ENCODE measurements at regions not wholly inside any gene's neighbourhood (a gene's known extent, or its start where the extent isn't known, plus 50 kb on each side); places are given as distances from the start of the nearest gene placed in this dataset.
"Not testable (repeated sequence)": the region's sequence is repeated elsewhere in the genome, so short reads cannot be mapped to it uniquely, and the experiment has no call there.

DNA sequence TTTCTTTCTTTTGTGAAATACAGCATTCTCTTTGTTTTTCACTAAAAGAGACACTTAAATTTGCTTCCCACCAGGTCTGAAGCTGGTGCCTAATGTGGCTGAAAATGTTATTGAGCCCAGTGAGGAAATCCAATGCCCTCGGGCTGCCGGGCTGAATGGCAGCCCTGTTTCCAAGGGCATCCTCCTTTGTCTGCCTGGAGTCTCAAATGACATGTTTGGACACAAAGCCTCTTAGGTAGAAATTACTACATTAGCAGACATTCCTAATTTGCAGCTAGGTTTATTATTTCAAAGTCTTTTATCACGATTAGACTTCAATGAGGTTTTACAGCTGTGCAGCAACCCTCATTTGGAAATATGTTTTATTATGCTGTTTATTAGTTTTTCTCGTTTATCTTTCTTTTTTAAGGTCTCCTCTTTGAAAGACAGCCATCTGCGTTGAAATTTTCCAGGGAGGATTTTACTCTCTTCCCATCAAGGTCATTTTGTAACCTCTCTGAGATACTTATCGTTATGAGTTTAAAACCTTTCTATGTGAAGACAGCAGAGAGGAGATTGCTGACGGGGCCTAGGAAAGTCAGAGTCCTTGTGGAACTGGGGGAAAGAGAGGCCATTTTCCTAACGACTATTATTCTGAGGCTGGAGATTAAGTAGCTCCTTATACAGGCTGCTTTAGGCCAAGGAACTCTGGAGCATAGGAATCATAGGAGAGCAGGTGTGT lies 59.0 kb upstream of the ZNF532 start:
- DNase-seq: peak; percentile 63

DNA sequence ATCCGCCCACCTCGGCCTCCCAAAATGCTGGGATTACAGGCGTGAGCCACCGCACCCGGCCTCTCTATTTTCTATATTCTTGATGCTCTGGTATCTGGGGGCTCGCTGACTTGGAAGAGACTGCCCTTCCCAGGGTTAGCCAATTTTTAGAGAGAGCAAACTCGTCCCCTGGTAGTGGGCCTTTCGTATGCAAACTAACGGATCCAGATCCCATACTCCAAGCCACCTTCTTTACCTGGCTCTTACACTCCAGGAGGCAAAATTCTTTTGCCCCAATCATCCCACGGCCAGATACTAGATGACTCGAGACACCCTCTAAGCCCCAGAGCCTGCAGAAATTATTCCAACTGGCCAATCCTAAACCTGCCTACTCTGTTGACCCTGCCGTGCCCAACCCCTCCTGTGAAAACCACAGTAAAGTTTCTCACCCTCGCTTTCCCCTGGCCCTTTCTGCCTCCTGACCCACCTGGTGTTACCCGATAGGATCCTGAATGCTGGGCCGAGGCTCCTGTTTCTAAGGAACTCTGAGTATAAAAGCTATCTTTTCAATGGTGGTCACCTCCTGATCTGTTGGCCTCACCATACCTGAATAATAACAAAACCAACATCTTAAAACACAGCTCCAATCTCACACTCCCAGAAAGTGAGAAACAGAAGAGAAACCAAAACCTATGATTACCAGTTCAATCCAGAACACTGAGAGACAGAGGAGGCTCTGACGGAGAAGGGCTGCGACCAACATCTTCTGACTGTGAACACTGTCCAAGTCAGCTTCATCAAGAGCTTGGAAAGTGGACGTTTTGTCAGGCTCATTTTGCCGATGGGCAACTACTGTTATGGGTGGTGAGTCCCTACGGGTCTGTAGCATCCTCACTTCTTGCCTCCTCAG lies 57.6 kb upstream of the ZNF532 start:
- DNase-seq: no peak

DNA sequence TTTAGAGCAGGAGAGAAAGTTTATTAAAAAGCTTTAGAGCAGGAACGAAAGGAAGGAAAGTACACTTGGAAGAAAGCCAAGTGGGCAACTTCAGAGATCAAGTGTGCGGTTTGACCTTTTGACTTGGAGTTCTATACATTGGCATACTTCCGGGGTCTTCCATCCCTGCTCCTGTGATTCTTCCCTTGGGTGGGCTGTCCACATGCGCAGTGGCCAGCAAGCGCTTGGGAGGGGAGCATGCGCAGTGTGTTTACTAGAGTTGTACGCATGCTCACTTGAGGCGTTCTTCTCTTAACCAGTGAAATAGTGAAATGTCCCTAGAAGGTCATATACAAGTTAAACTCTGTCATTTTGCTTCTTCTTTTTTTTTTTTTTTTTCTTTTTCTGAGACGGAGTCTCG lies 56.9 kb upstream of the ZNF532 start:
- DNase-seq: no peak

DNA sequence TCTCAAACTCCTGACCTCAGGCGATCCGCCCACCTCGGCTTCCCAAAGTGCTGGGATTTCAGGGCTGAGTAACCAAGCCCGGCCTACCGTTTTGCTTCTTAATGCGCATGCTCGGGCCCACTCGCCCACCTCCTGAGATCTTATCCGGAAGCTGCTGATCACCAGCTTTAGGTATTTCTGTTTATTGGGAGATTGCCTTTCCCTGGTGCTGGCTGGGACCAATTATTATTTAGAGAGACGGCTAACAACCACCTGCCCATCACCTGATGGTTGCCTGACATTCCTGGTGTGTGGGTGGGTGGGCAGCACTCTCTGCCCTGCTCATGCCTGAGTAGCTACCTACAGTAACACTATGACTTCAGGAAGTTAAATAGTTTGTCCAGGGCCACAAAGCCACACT lies 56.3 kb upstream of the ZNF532 start:
- no peak for DNase-seq

DNA sequence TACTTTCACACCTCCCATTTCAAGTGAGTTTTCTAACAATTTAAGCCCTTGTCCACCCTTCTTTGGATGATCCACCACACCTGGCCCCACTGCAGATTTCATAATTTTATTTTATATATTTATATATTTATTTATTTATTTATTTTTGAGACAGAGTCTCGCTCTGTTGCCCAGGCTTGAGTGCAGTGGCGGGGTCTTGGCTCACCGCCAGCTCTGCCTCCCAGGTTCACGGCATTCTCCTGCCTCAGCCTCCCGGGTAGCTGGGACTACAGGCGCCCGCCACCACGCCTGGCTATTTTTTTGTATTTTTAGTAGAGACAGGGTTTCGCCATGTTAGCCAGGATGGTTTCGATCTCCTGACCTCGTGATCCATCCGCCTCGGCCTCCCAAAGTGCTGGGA lies 52.8 kb upstream of the ZNF532 start:
- not testable (repeated sequence) for DNase-seq

DNA sequence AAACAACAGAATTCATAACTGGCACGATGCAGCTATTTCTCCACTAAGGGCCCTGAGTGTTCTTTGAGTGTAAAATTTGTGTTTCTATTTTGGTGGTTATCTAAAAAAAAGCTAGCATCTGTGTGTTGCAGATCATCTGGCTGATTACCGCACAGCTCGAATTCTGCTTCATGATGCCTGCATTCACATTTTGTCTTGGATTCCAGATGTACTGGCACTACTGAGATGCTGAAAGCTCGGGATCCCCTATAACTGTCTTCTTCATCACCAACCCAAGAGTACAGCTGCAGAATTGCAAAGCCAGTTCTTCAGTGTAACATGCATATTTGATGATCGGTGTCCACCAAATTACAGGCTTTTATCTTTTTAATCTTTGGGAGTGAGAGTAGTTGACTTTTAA lies 51.6 kb upstream of the ZNF532 start:
- no peak for DNase-seq

DNA sequence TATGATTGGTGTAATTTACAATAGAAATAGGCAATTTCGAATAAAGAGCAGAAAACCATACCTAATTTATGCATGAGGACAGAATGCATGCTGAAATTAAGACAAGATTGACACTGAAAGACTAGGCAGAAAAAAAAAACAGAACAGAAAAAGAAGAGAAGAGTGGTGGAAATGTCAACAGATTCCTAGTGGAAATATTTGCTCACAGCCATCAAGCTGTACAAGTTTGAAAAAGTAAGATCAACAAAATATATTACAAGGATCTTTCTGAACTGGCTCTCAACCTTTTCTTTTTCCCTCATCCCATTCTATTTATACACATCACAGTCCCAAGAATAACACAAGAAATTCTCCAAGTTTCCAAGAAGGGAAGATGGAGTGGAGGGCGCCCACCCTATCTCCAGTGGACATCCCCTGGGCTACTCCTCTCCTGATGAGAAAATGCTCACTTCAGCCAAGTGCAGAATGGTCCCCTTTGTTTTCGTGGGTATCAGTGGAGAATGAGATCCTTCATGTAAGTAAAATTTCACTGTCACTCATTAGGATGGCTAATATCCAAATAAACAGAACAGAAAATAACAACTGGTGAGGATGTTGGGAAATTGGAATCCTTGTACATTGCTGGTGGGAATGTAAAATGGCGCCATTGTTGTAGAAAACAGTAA lies 51.0 kb upstream of the ZNF532 start:
- no peak for DNase-seq

DNA sequence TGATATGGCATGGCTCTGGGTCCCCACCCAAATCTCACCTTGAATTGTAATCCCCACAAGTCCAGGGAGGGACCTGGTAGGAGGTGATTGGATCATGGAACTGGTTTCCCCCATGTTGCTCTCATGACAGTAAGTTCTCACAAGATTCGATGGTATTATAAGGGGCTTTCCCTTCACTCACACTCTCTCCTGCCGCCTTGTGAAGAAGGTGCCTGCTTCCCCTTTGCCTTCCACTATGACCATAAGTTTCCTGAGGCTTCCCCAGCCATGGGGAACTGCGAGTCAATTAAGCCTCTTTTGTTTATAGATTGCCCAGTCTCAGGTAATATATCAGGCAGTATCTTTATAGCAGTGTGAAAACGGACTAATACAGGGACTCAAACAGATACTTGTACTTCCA lies 50.4 kb upstream of the ZNF532 start:
- no peak for DNase-seq

All from NCI-H526 treated with DMSO at 0.1 percent for 48 hours (cell line).